OCI-LY7 (cell line): ENCODE measurements at regions not wholly inside any gene's neighbourhood (a gene's known extent, or its start where the extent isn't known, plus 50 kb on each side); places are given as distances from the start of the nearest gene placed in this dataset.

Source experiments
- CTCF ChIP-seq: fragments of 200-600 bp; sonication (generic); conservative IDR thresholded peaks from 2 replicates; pipeline ENCODE4 v1.5.1; 2014; ENCODE audit warnings: mild to moderate bottlenecking, antibody characterized with exemption, low read length, moderate library complexity, mixed read lengths
- EZH2phosphoT487 ChIP-seq: fragments of 200-600 bp; sonication (generic); IDR thresholded peaks from 2 replicates; pipeline ENCODE4 v1.6.1; 2018; ENCODE audit warnings: low read depth, borderline replicate concordance, mild to moderate bottlenecking, mixed run types, antibody characterized with exemption, low read length, moderate library complexity, mixed read lengths

- TF ChIP-seq CTCF = no peak
- TF ChIP-seq EZH2phosphoT487 = no peak
These were observed 278.5 kb downstream of the TAF11L14 start for GRCh38 chr5:17912794-17913193.
